ENCODE measurements at regions not wholly inside any gene's neighbourhood (a gene's known extent, or its start where the extent isn't known, plus 50 kb on each side); places are given as distances from the start of the nearest gene placed in this dataset.

- no peak for DNase-seq
Measured at GRCh38 chr12:19627719-19628118, 188.4 kb downstream of the AEBP2 start.

- no peak for DNase-seq
Measured at GRCh38 chr12:19630536-19630935, 191.2 kb downstream of the AEBP2 start.

- no peak for DNase-seq
Measured at GRCh38 chr12:19633194-19633593, 193.9 kb downstream of the AEBP2 start.

- DNase-seq, result no peak
Measured at GRCh38 chr12:19633641-19634040, 194.3 kb downstream of the AEBP2 start.

DNA sequence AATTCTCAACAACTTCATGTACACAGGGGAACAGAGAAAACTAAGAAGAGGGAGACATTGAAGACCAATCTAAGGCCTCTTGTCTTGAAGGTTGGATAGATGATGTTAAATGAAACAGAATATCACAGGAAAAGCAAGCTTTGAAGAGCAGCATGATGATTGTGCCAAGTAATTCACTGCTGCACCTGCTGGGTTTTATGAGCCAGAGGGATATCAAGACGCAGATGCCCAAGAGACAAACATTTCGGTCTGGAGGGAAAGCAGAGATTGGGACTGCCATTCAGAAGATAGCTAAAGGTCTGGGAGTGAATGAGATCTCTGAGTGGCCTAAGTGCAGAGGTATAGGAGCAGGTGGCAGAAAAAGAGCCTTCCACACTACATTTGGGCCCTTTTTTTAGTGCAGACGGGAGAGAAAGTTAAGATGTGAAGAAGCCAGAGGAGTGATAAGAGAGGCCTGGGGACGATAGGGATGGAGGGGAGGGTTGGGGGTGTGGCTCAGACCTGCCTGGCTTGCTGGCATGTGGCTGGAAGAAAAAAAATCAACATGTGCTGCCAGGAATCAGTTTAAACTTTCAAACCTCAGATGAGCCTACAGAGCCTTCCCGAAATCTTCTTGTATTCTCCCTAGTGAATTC, 200.6 kb downstream of the AEBP2 start:
- no peak for DNase-seq

DNA sequence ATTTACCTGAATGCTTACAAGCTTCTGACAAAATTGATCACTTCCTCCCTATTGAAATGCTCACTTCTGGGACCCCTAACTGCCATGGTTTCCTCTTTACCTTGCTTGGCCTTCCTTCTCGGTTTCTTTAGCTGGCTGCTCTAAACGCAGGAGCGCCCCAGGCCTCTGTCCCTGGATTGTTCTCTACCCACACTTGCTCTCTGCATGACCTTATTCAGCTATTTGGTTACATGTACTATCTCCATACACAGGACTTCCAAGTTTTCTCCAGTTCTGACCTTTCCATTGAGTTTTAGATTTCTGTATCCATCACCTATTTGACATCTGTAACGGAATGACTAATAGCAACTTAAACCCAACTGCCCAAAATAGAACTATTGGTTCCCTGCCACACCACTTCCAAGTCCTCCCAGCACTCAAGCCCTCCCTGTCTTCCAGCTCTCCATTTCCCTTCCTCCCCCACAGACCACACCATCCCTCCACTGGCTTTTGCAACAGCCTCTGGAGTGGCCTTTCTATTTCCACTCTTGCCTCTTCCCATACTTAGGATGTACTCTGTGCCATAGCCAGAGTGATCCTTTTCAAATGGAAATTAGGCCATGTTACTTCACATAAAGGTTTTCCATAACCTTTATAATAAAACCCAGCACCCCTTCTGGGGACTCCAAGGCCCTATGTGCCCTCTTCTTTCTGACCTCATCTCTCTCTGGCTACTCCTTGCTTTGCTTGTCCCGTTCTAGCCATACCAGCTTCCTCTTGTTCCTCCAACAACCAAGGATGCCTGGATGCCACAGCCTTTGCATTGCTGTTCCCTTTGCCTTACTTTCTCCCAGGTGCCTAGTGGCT, 202.2 kb downstream of the AEBP2 start:
- DNase-seq, result no peak

GRCh38 chr12:19642345-19642744, 203.1 kb downstream of the AEBP2 start:
- DNase-seq, result no peak

GRCh38 chr12:19643635-19644034, 204.3 kb downstream of the AEBP2 start:
- no peak for DNase-seq

DNA sequence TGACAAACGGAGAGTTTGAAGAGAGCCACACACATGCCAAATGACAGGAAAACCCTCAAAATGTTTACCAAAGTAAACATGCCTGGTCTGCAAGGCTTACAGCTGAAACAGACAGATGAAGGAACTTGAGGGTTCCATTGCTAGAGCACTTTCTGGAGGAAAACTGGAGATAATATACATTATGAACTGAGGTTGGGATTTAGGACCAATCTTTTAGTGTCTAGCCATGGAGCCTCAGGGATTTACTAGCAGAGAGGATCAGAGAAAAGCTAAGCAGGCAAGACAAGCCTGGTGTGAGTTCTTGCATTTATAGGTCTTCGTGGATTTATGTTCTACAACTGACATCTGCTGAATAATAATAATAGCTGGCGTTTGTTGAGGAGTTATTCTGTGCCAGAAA, 205.3 kb downstream of the AEBP2 start:
- DNase-seq, result no peak

- no peak for DNase-seq
Measured at GRCh38 chr12:19645823-19646222, 206.5 kb downstream of the AEBP2 start.

DNA sequence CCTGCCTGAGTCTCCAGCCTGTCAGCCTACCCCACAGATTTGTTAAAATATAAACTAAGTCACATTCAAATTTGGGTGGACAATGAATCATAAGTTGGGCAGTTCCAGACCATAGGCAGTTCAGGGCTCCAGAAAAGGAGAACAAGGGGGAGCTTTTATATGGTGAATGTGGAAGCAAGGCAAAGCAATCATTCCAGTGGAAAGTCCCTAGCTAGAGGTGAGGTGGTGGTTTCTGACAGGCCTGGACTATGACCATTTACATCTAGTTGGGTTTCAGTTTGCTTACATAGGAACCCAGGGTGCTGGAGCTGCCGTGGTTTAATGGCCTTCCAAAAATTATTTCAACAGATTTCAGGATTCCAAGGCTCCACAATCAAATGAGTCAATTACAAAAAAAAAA, 207.3 kb downstream of the AEBP2 start:
- DNase-seq, result no peak

DNA sequence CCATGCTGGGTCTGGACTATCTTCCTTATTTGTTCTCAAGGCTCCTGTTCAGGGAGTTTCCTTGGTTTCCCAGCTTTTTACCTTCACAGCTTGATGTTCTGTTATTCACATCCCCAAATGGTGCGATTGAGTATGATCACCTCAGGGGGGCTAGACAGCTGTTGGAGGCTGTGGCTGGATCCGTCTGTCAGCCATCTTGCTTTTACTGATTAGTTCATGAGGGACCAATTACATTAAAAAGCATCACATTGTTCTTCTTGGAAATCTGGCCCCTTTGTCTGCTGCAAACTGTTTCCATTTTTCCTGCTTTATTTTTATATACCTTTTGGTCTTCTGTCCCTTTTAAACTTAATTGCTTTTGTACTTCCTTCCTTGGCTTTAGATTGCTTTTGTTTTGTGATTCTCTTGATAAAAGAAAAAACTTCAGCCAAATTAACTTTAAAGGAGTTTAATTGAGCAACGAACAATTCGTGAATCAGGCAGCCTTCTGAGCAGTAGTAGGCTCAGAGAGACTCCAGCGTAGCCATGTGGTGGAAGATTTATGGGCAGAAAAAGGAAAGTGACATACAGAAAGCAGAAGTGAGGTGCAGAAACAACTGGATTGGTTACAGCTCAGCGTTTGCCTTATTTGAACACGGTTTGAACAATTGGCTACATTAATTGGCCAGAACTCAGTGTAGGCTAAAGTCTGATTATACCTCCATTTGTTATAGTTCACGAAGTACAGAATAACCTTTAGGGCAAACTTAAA, 208.7 kb downstream of the AEBP2 start:
- no peak for DNase-seq

DNA sequence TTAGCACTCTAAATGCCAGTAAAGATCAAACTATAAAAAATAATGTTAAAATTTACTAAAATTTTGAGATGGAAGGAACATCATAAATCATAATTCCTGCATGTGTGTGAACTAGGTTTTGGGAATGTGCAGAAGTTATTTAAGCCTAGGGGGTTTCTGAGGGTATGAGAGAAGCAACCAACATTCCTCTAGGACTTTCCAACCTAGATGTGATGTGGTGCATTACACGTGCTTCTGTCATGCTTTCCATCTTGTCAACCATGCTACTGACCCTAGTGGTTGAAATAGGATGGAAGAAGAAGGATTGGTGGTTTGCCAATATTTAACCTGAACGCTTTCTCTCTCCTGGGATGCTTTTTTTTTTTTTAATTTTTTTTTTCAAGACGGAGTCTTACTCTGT, 209.3 kb downstream of the AEBP2 start:
- no peak for DNase-seq

DNA sequence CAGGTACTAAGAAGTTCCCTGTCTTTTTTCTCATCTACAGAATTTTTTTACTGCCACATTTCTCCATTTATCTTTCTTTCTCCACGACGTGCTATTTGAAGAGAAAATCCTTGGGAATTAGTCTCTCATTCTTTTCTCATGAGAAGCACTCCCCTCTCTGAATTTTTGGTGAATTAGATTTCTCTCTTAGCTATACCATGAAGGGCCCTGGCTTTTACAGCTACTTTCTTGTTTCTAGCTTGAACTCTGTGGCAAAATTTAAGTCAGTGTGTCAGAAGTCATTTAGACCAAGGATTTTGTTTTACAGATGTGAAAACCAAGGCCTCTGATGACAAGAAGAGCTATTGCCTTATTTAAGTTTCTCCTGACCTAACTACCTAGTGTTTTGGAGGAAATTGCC, 213.1 kb downstream of the AEBP2 start:
- DNase-seq, result no peak

DNA sequence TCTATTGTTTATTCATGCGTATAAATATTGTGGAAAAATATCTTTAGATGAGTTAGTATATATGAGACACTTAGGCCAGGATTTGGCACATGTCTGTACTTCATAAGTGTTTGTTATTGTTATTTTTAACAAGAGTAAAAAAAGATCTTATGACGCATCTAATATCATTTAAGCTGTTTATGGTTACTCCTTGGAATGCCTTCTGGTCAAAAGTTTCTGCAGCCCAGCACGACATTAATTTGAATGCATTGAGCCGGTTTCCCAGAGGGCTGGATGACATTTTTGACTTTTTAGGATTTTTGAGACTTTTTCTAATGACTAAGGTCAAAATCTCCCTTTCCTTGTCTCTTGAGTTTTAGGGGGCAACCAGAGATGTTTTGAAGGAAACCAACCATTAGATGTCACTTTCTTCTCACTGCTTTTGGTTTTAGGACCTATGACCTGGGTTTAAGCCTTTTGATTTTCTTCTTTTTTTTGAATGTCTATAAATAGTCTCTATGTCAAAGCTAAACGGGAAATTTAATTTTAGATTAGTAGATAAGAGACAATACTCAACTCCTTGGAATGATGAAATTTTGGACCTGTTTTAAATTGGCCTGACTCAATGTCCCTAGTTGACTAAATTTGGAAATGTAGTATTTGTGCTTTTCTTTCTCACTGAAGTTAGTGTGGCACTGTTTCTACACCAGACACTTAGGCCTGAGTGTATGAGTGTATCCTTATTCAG, 215.5 kb downstream of the AEBP2 start:
- no peak for DNase-seq

DNA sequence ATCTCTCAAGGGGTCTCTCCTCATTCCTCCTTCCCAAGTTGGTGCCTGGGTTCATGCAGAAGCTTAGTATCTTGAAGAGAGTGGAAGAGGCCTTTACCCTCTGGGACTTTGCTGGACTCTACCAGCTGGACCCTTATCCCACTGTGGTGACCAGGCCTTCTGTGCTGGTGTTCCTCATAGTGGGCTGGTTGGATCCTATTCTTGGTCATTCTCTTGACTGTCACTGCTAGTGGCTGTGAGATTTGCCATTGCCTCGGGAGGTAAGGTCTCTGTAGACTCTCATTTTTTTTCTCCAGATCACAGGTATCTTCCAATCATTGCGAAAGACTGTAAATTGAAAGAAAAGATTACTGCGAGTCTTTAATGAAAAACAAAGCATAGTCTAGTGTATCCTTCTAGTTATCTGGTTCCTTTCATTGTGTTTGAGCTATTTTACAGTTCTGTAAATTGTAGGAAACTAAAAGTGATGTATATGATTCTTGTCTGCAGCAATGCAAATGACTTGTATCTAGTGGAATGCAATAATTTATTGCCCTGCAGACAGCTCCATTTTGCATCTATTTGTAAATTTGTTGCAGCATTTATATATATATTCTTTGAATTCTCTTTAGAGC, 217.9 kb downstream of the AEBP2 start:
- no peak for DNase-seq

GRCh38 chr12:19657732-19658130, 218.4 kb downstream of the AEBP2 start:
- no peak for DNase-seq

DNA sequence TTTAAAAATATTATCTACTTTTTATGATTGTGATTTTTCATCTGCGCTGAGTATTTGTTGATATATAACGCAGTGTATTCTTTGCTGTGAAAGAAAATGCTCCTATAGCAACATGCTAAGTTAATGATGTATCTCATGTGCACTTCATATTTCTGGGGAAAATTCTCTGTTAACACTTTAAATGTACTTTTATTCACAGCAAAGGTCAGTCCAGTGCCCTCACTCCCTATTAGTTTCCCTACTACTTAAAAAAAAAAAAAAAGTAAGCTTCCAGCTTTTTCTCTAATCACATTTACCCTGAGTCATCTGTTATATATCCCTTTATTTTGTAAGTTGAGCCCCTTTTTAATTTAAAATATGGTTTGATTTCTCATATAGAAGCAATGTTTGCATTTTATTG, 219.8 kb downstream of the AEBP2 start:
- DNase-seq, result no peak

GRCh38 chr12:19659501-19659900, 220.2 kb downstream of the AEBP2 start:
- DNase-seq, result no peak

DNA sequence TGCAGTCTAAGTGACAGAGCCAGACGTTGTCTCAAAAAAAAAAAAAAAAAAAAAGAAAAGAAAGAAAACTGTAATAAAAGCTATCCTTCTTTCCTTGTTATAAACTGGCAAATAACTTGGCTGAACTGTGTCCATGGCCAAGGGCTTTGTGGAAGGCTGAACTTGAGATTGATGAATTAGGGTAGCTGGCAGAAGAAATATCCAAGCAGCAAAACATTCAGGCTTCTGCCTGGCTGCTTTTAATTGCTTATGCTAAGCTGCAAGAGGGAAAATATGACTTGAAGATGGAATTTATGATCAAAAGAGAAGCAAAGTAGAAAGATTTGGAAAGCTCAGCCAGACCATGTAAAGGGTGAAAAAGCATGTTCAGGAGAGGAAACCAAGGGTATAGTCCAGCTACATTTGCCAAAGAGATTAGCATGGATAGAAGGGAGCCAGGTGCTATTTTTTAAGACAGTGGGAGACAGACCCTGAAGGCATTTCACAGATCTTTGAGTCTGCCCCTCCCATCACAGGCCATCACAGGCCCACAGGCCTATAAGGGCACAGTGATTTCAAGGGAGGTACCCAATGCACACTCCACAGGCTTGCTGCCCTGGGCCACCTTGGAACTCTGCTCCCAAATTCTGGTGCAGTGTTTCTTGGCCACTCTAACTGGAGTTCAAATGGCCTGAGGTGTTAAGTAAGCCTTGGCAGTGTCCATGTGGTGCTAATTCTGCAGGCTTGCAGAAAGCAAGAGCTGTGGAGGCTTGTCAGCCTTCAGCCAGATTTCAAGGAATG, 226.0 kb downstream of the AEBP2 start:
- DNase-seq, result no peak

- DNase-seq, result no peak
Measured at GRCh38 chr12:19666070-19666469, 226.8 kb downstream of the AEBP2 start.

GRCh38 chr12:19669793-19670192, 230.5 kb downstream of the AEBP2 start:
- DNase-seq, result no peak
